HCT116 (cell line): ENCODE measurements at regions not wholly inside any gene's neighbourhood (a gene's known extent, or its start where the extent isn't known, plus 50 kb on each side); places are given as distances from the start of the nearest gene placed in this dataset.

Experiments
- ATAC-seq: fragments of 200-7000 bp; cut with Tn5 transposase; 2 replicates; pipeline ENCODE4 v1.9.1; 2020; ENCODE audit warnings: mild to moderate bottlenecking, moderate library complexity
- BruUV-seq: library from RNA; stranded (reverse); fragments of 400-500 nt; replicated peaks from 2 replicates; lab custom pipeline; 2021; lab: Mats Ljungman, UMichigan
- CTCF ChIA-PET: fragments of 300-600 bp; sonication (Branson Sonifier 250); formaldehyde crosslinking; loops from one replicate; lab custom pipeline; 2021; ENCODE audit warnings: antibody characterized with exemption; lab: Charles Lee
- POLR2A ChIA-PET: fragments of 300-600, 350-600 bp; sonication (Branson Sonifier 250); formaldehyde crosslinking; loops from one replicate; lab custom pipeline; 2021; ENCODE audit warnings: antibody characterized with exemption; lab: Charles Lee
- RAD21 ChIA-PET, 2 experiments: fragments of 300-600 bp; sonication (Branson Sonifier 250); formaldehyde crosslinking; loops; one replicate each; lab custom pipeline; 2023; ENCODE audit warnings: low total read pairs in 2 of 2; ENCODE audit not compliant: uncharacterized antibody in 2 of 2, unreplicated experiment in 2 of 2, low non-redundant PET in 1 of 2; lab: Charles Lee
- DNase-seq: peaks from one replicate; pipeline ENCODE4 v3.0.0-alpha.2; 2010; ENCODE audit warnings: low read depth, low spot score
- H2AFZ ChIP-seq: fragments of 200-600 bp; shearing (Covaris generic), sonication (generic); 2 replicates; pipeline ENCODE4 v1.6.1; 2017; ENCODE audit warnings: low read depth, mixed run types, mixed read lengths, antibody characterized with exemption, low read length; ENCODE audit not compliant: poor library complexity, severe bottlenecking
- H3K27ac ChIP-seq: 2 replicates; pipeline ENCODE4 v1.5.1; 2012; ENCODE audit warnings: low read depth, low read length
- H3K27me3 ChIP-seq: fragments of 200-600 bp; sonication (generic); 2 replicates; pipeline ENCODE4 v1.6.1; 2016; ENCODE audit warnings: mixed run types, low read length, mixed read lengths; ENCODE audit not compliant: insufficient read depth
- H3K36me3 ChIP-seq, 2 experiments: fragments of 200-500 bp in 1 of 2; fragments of 200-600 bp in 1 of 2; sonication (Bioruptor generic) in 1 of 2; sonication (generic) in 1 of 2; 2 replicates each; pipeline versions ENCODE4 v1.5.1 to v1.6.1; 2014 to 2016; ENCODE audit warnings: low read length in 2 of 2, inconsistent platforms in 1 of 2, mixed read lengths in 1 of 2, mixed run types in 1 of 2; ENCODE audit not compliant: insufficient read depth in 2 of 2, control insufficient read depth in 1 of 2
- H3K4me1 ChIP-seq, 2 experiments: fragments of 200-600 bp in 1 of 2; sonication (generic) in 1 of 2; 2 replicates each; pipeline versions ENCODE4 v1.5.1 to v1.6.1; 2012 to 2017; ENCODE audit warnings: low read length in 2 of 2, inconsistent platforms in 1 of 2, mild to moderate bottlenecking in 1 of 2, mixed read lengths in 1 of 2, mixed run types in 1 of 2, moderate library complexity in 1 of 2; ENCODE audit not compliant: insufficient read depth in 2 of 2, control insufficient read depth in 1 of 2
- H3K4me2 ChIP-seq: fragments of 200-600 bp; sonication (generic); 2 replicates; pipeline ENCODE4 v1.6.1; 2017; ENCODE audit warnings: mixed run types, low read length, mixed read lengths
- H3K4me3 ChIP-seq, 2 experiments: fragments of 200-600 bp in 1 of 2; sonication (generic) in 1 of 2; replicated peaks in 1 of 2; 2 replicates each; pipeline ENCODE4 v1.5.1; 2011 to 2016; ENCODE audit warnings: low read length in 2 of 2, control low read depth in 1 of 2, low read depth in 1 of 2, mild to moderate bottlenecking in 1 of 2, mixed read lengths in 1 of 2, mixed run types in 1 of 2
- H3K79me2 ChIP-seq: fragments of 200-600 bp; sonication (generic); 2 replicates; pipeline ENCODE4 v1.6.1; 2017; ENCODE audit warnings: mild to moderate bottlenecking, mixed run types, low read length, moderate library complexity, mixed read lengths; ENCODE audit not compliant: insufficient read depth
- H3K9ac ChIP-seq: fragments of 200-600 bp; sonication (generic); 2 replicates; pipeline ENCODE4 v1.6.1; 2016; ENCODE audit warnings: low read length, mixed read lengths
- H3K9me2 ChIP-seq: fragments of 200-600 bp; sonication (generic), shearing (Covaris generic); 2 replicates; pipeline ENCODE4 v1.6.1; 2017; ENCODE audit warnings: mixed run types, mild to moderate bottlenecking, moderate library complexity; ENCODE audit not compliant: insufficient read depth
- H3K9me3 ChIP-seq, 2 experiments: fragments of 200-500 bp in 1 of 2; fragments of 200-600 bp in 1 of 2; sonication (Bioruptor generic) in 1 of 2; sonication (generic) in 1 of 2; 2 replicates each; pipeline ENCODE4 v1.6.1; 2014 to 2017; ENCODE audit warnings: low read length in 2 of 2, mixed read lengths in 2 of 2, inconsistent platforms in 1 of 2, low read depth in 1 of 2, mild to moderate bottlenecking in 1 of 2, mixed run types in 1 of 2, moderate library complexity in 1 of 2; ENCODE audit not compliant: control insufficient read depth in 1 of 2, insufficient read depth in 1 of 2
- H4K20me1 ChIP-seq: fragments of 200-600 bp; sonication (generic), shearing (Covaris generic); 2 replicates; pipeline ENCODE4 v1.6.1; 2017; ENCODE audit warnings: mixed run types, mild to moderate bottlenecking, moderate library complexity; ENCODE audit not compliant: insufficient read depth
- CBX3 ChIP-seq: IDR thresholded peaks from 2 replicates; pipeline ENCODE4 v1.6.1; 2012; ENCODE audit warnings: low read depth
- CEBPB ChIP-seq: IDR thresholded peaks from 2 replicates; pipeline ENCODE4 v1.6.1; 2012; ENCODE audit warnings: low read depth
- CTCF ChIP-seq, 3 experiments: fragments of 200-600 bp in 1 of 3; sonication (generic) in 1 of 3; IDR thresholded peaks in 2 of 3; conservative IDR thresholded peaks in 1 of 3; 2 replicates each; pipeline ENCODE4 v1.5.1; 2012 to 2017; ENCODE audit warnings: low read depth in 2 of 3, low read length in 2 of 3, antibody characterized with exemption in 1 of 3, borderline replicate concordance in 1 of 3, control low read depth in 1 of 3, mild to moderate bottlenecking in 1 of 3, mixed read lengths in 1 of 3, mixed run types in 1 of 3, moderate library complexity in 1 of 3; ENCODE audit not compliant: insufficient read depth in 1 of 3
- EZH2 ChIP-seq: fragments of 200-600 bp; sonication (generic); IDR thresholded peaks from 2 replicates; pipeline ENCODE4 v1.6.1; 2017; ENCODE audit warnings: antibody characterized with exemption, mixed run types
- EZH2phosphoT487 ChIP-seq: fragments of 200-600 bp; IDR thresholded peaks from 2 replicates; pipeline ENCODE4 v1.6.1; 2018; ENCODE audit warnings: antibody characterized with exemption, borderline replicate concordance
- FOSL1 ChIP-seq: IDR thresholded peaks from 2 replicates; pipeline ENCODE4 v1.6.1; 2012; ENCODE audit warnings: low read depth
- JUND ChIP-seq: IDR thresholded peaks from 2 replicates; pipeline ENCODE4 v1.6.1; 2012
- POLR2A ChIP-seq: IDR thresholded peaks from 2 replicates; pipeline ENCODE4 v1.7.0; 2011; ENCODE audit warnings: borderline replicate concordance; ENCODE audit not compliant: insufficient read depth, insufficient read length; ENCODE audit errors: extremely low read depth
- RAD21 ChIP-seq: IDR thresholded peaks from 2 replicates; pipeline ENCODE4 v1.6.1; 2012; ENCODE audit warnings: low read depth, mild to moderate bottlenecking
- REST ChIP-seq: IDR thresholded peaks from 2 replicates; pipeline ENCODE4 v1.6.1; 2012; ENCODE audit warnings: low read depth
- SIN3A ChIP-seq: IDR thresholded peaks from 2 replicates; pipeline ENCODE4 v1.6.1; 2012; ENCODE audit warnings: low read depth
- SP1 ChIP-seq: IDR thresholded peaks from 2 replicates; pipeline ENCODE4 v1.6.1; 2012; ENCODE audit warnings: low read depth
- TCF7L2 ChIP-seq: IDR thresholded peaks from 2 replicates; pipeline ENCODE4 v1.7.0; 2011; ENCODE audit warnings: borderline replicate concordance, inconsistent platforms; ENCODE audit not compliant: insufficient read depth, insufficient read length; ENCODE audit errors: extremely low read depth
- YY1 ChIP-seq: IDR thresholded peaks from 2 replicates; pipeline ENCODE4 v1.6.1; 2011; ENCODE audit warnings: low read length, low read depth, moderate library complexity, mild to moderate bottlenecking; ENCODE audit not compliant: insufficient replicate concordance; ENCODE audit errors: extremely low read depth
- ZFX ChIP-seq: fragments of 450-650 bp; IDR thresholded peaks from 2 replicates; pipeline ENCODE4 v1.6.1; 2017
- intact Hi-C: fragments of 100-400 bp; cut with micrococcal nuclease; formaldehyde crosslinking; loops from 2 replicates; pipeline ENCODE4 v1.10.0; 2022
- TF ChIP-seq, protein P1 (sequence below): IDR thresholded peaks from 2 replicates; pipeline ENCODE4 v1.6.1; 2012
- TF ChIP-seq, protein P2 (sequence below): IDR thresholded peaks from 2 replicates; pipeline ENCODE4 v1.6.1; 2011; ENCODE audit warnings: mild to moderate bottlenecking, low read length, moderate library complexity; ENCODE audit not compliant: insufficient replicate concordance; ENCODE audit errors: extremely low read depth

GRCh38 chr14:86780461-86780860, 1212.5 kb downstream of the GALC start:
- no peak for DNase-seq
- intact Hi-C loops = no loop called here
- no peak overlapping the region for H3K4me3 ChIP-seq
- H3K9ac ChIP-seq = no peak overlapping the region
- no peaks in the 10 kb centered on the region for H3K4me1 ChIP-seq
- no peaks in the 10 kb centered on the region for H3K79me2 ChIP-seq
- no peaks in the 10 kb centered on the region for H3K9me2 ChIP-seq
- no peaks in the 10 kb centered on the region for H3K27me3 ChIP-seq
- H3K36me3 ChIP-seq = no peaks in the 10 kb centered on the region
- ChIA-PET POLR2A (no interaction called here), CTCF (no interaction called here), RAD21 (no interaction called here)
- H3K27ac ChIP-seq = no peak overlapping the region
- BruUV-seq = no TSS peak
- peaks cover 0 to 18% of the 10 kb centered on the region in 2 experiments; a peak in 2 of 4 replicates for H3K9me3 ChIP-seq
- no peak for TF ChIP-seq YY1
- no peak for TF ChIP-seq TCF7L2
- TF ChIP-seq SP1 = no peak
- TF ChIP-seq RAD21 = no peak
- TF ChIP-seq JUND = no peak
- TF ChIP-seq FOSL1 = no peak
- TF ChIP-seq CBX3 = no peak
- TF ChIP-seq ZFX = no peak
- no peak for TF ChIP-seq EZH2
- no peak for TF ChIP-seq EZH2phosphoT487
- TF ChIP-seq, protein P1, sequence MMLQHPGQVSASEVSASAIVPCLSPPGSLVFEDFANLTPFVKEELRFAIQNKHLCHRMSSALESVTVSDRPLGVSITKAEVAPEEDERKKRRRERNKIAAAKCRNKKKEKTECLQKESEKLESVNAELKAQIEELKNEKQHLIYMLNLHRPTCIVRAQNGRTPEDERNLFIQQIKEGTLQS = no peak
- TF ChIP-seq, protein P2, sequence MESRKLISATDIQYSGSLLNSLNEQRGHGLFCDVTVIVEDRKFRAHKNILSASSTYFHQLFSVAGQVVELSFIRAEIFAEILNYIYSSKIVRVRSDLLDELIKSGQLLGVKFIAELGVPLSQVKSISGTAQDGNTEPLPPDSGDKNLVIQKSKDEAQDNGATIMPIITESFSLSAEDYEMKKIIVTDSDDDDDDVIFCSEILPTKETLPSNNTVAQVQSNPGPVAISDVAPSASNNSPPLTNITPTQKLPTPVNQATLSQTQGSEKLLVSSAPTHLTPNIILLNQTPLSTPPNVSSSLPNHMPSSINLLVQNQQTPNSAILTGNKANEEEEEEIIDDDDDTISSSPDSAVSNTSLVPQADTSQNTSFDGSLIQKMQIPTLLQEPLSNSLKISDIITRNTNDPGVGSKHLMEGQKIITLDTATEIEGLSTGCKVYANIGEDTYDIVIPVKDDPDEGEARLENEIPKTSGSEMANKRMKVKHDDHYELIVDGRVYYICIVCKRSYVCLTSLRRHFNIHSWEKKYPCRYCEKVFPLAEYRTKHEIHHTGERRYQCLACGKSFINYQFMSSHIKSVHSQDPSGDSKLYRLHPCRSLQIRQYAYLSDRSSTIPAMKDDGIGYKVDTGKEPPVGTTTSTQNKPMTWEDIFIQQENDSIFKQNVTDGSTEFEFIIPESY = no peak
- no peak for TF ChIP-seq POLR2A
- TF ChIP-seq SIN3A = no peak
- no peak for TF ChIP-seq CTCF (IDR thresholded peaks at IDR 0.05 in 2 of 3, conservative IDR thresholded peaks at IDR 0.05 in 1 of 3; ENCODE audit: borderline replicate concordance in 1 of 3, insufficient read depth in 1 of 3, low read depth in 2 of 3, low read length in 2 of 3)
- TF ChIP-seq REST = no peak
- TF ChIP-seq CEBPB = no peak
- no peaks in the 10 kb centered on the region for H4K20me1 ChIP-seq
- ATAC-seq = no peak
- no peak overlapping the region for H3K4me2 ChIP-seq
- H2AFZ ChIP-seq = no peak overlapping the region
